Neural progenitor cell (in vitro differentiated cells): ENCODE measurements at regions not wholly inside any gene's neighbourhood (a gene's known extent, or its start where the extent isn't known, plus 50 kb on each side); places are given as distances from the start of the nearest gene placed in this dataset.
A peak's percentile ranks its signal among the peaks of the same experiment; 100 is the strongest.

Source experiments
- DNase-seq: peaks from one replicate; pipeline ENCODE4 v3.0.0-alpha.2; 2016; ENCODE audit warnings: low spot score
- H2AFZ ChIP-seq: fragments of 200-600 bp; sonication (generic); replicated peaks from 2 replicates; pipeline ENCODE4 v1.6.1; 2016; ENCODE audit warnings: antibody characterized with exemption
- H3F3A ChIP-seq: fragments of 200-600 bp; sonication (generic); 2 replicates; pipeline ENCODE4 v1.6.1; 2016; ENCODE audit warnings: antibody characterized with exemption, low read depth
- H3K27ac ChIP-seq: fragments of 200-600 bp; sonication (generic); 2 replicates; pipeline ENCODE4 v1.5.1; 2016; ENCODE audit warnings: mild to moderate bottlenecking
- H3K27me3 ChIP-seq: fragments of 200-600 bp; sonication (generic); 2 replicates; pipeline ENCODE4 v1.6.1; 2016; ENCODE audit warnings: mild to moderate bottlenecking, moderate library complexity
- H3K36me3 ChIP-seq: fragments of 200-600 bp; sonication (generic); 2 replicates; pipeline ENCODE4 v1.5.1; 2016
- H3K4me1 ChIP-seq: fragments of 200-600 bp; sonication (generic); 2 replicates; pipeline ENCODE4 v1.6.1; 2016; ENCODE audit warnings: mixed run types
- H3K4me2 ChIP-seq: fragments of 200-600 bp; sonication (generic); 2 replicates; pipeline ENCODE4 v1.6.1; 2016
- H3K4me3 ChIP-seq: fragments of 200-600 bp; sonication (generic); 2 replicates; pipeline ENCODE4 v1.5.1; 2016
- H3K79me2 ChIP-seq: fragments of 200-600 bp; sonication (generic); 2 replicates; pipeline ENCODE4 v1.6.1; 2016; ENCODE audit warnings: low read depth
- H3K9ac ChIP-seq: fragments of 200-600 bp; sonication (generic); 2 replicates; pipeline ENCODE4 v1.6.1; 2016
- H3K9me3 ChIP-seq: fragments of 200-600 bp; sonication (generic); 2 replicates; pipeline ENCODE4 v1.5.1; 2016; ENCODE audit warnings: low read depth
- H4K20me1 ChIP-seq: fragments of 200-600 bp; sonication (generic); 2 replicates; pipeline ENCODE4 v1.6.1; 2016; ENCODE audit warnings: low read depth
- H3K27ac Mint-ChIP-seq: 3 replicates; pipeline ENCODE4 v1.8.0; 2021; ENCODE audit warnings: mixed read lengths
- H3K27me3 Mint-ChIP-seq: 2 replicates; pipeline ENCODE4 v1.8.0; 2022; ENCODE audit warnings: low read depth, mild to moderate bottlenecking, inconsistent platforms, moderate library complexity, mixed read lengths; ENCODE audit not compliant: insufficient read depth
- H3K36me3 Mint-ChIP-seq: 3 replicates; pipeline ENCODE4 v1.8.0; 2021; ENCODE audit warnings: mixed read lengths
- H3K4me1 Mint-ChIP-seq: 3 replicates; pipeline ENCODE4 v1.8.0; 2021; ENCODE audit warnings: mixed read lengths
- H3K4me3 Mint-ChIP-seq: 3 replicates; pipeline ENCODE4 v1.8.0; 2021; ENCODE audit warnings: mild to moderate bottlenecking, moderate library complexity, mixed read lengths
- H3K9me3 Mint-ChIP-seq: 3 replicates; pipeline ENCODE4 v1.8.0; 2020; ENCODE audit warnings: mixed read lengths
- EZH2 ChIP-seq: fragments of 200-600 bp; sonication (generic); IDR thresholded peaks from 2 replicates; pipeline ENCODE4 v1.6.1; 2017; ENCODE audit warnings: antibody characterized with exemption, mild to moderate bottlenecking, moderate library complexity
- EZH2phosphoT487 ChIP-seq: fragments of 200-600 bp; sonication (generic); IDR thresholded peaks from 2 replicates; pipeline ENCODE4 v1.6.1; 2017; ENCODE audit warnings: antibody characterized with exemption
- TF ChIP-seq, protein P1 (sequence below): fragments of 200-600 bp; sonication (generic); IDR thresholded peaks from 2 replicates; pipeline ENCODE4 v1.5.1; 2017; ENCODE audit warnings: antibody characterized with exemption, mild to moderate bottlenecking

GRCh38 chr3:8442993-8443650 lies 58.5 kb upstream of the LMCD1 start:
- H3K9ac ChIP-seq, result no peak overlapping the region

DNA sequence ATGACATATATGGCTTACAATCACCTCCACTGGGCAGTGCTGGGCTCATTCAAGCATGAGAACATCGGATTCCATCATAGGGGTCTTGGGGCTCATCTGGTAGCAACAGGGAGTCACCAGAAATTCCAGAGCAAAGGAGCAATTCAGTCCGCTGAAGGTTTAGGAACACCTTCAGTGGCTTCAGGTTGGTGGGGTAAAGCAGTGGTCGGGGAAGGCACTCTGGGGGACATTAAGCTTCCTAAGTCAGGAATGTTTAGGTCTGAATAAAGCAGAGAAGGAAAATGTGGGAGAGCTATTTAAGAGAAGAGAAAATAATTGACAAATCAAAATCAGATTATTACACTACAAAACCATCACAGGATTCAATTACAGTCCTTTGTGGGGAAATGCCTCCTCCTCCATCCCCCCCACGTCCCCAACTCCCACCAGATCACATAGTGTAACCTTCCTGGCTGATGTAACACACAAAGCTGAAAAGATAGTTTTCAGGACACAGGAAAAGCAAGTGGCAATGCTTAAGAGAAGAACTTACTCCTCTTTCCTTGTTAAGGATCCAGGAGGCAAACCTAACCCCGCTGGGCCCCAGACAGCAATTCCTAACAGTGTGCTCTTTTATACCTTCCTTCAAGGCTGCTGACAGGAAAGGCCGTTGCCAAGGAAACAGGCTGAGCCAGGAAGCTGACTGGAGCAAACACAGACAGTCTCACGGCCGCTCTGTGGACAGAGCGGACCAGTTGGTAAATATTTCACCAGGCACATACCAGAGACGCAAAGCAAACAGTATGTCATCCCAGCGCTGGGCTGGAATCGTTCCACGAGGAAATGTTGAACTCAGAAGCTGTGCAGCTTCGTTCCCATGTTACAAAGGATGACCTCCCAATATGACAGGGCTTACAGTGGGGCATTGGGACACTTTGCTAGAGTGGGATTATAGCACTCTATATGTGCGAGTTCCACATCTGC lies 57.5 kb upstream of the LMCD1 start:
- H3K4me2 ChIP-seq, result peak overlapping the region; percentile 61
- Mint-ChIP-seq H3K36me3 (no peaks in the 10 kb centered on the region), H3K9me3 (peaks cover 3% of the 10 kb centered on the region), H3K27me3 (peaks cover 8% of the 10 kb centered on the region), H3K4me1 (peaks cover 13% of the 10 kb centered on the region), H3K27ac (no peak overlapping the region), H3K4me3 (no peak overlapping the region)
- no peak for TF ChIP-seq EZH2phosphoT487
- TF ChIP-seq, protein P1, sequence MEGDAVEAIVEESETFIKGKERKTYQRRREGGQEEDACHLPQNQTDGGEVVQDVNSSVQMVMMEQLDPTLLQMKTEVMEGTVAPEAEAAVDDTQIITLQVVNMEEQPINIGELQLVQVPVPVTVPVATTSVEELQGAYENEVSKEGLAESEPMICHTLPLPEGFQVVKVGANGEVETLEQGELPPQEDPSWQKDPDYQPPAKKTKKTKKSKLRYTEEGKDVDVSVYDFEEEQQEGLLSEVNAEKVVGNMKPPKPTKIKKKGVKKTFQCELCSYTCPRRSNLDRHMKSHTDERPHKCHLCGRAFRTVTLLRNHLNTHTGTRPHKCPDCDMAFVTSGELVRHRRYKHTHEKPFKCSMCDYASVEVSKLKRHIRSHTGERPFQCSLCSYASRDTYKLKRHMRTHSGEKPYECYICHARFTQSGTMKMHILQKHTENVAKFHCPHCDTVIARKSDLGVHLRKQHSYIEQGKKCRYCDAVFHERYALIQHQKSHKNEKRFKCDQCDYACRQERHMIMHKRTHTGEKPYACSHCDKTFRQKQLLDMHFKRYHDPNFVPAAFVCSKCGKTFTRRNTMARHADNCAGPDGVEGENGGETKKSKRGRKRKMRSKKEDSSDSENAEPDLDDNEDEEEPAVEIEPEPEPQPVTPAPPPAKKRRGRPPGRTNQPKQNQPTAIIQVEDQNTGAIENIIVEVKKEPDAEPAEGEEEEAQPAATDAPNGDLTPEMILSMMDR, result no peak
- TF ChIP-seq EZH2, result no peak
- no peak overlapping the region for H3K9ac ChIP-seq
- H2AFZ ChIP-seq, result no peak overlapping the region
- no peaks in the 10 kb centered on the region for H4K20me1 ChIP-seq
- no peaks in the 10 kb centered on the region for H3K79me2 ChIP-seq
- peak overlapping the region; percentile 25 for H3K4me3 ChIP-seq
- H3K4me1 ChIP-seq, result peaks cover 13% of the 10 kb centered on the region
- no peaks in the 10 kb centered on the region for H3K27me3 ChIP-seq
- DNase-seq, result peak; percentile 84
- no peak overlapping the region for H3K27ac ChIP-seq
- peaks cover 4% of the 10 kb centered on the region for H3F3A ChIP-seq
- no peaks in the 10 kb centered on the region for H3K9me3 ChIP-seq
- H3K36me3 ChIP-seq, result no peaks in the 10 kb centered on the region

More at GRCh38 chr3:8442993-8443650, 58.5 kb upstream of the LMCD1 start:
- Mint-ChIP-seq H3K4me1 (peaks cover 16% of the 10 kb centered on the region), H3K27me3 (peaks cover 8% of the 10 kb centered on the region), H3K27ac (no peak overlapping the region), H3K4me3 (no peak overlapping the region), H3K36me3 (peaks cover 4% of the 10 kb centered on the region), H3K9me3 (peaks cover 8% of the 10 kb centered on the region)
- Histone ChIP-seq H3K4me1 (peaks cover 13% of the 10 kb centered on the region), H3K79me2 (no peaks in the 10 kb centered on the region), H3K4me3 (no peak overlapping the region), H3K9me3 (no peaks in the 10 kb centered on the region), H3K36me3 (no peaks in the 10 kb centered on the region), H4K20me1 (no peaks in the 10 kb centered on the region), H3K27ac (no peak overlapping the region), H3K4me2 (peak overlapping the region; percentile 61), H3K27me3 (no peaks in the 10 kb centered on the region), H2AFZ (no peak overlapping the region), H3F3A (peaks cover 4% of the 10 kb centered on the region)
- DNase-seq, result no peak
- TF ChIP-seq EZH2phosphoT487 (no peak), EZH2 (no peak)
- TF ChIP-seq, protein P1, result no peak

DNA sequence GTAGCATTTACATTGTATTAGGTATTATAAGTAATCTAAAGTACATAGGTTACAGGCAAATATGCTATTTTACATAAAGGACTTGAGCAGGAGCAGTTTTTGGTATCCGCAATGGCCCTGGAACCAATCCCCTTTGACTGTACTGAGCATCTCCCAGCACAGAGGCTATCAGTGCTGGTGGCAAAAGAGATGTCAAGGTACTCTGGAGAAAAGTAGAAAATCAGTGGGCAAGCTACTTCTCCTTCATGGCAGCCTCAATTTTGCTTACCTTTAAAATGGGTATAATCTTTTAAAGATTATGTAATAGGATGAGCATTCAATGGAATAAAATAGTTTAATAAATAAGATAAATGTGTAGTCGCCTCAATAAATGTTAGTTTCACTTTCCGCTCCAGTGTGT lies 56.7 kb upstream of the LMCD1 start:
- Histone ChIP-seq H3K79me2 (no peaks in the 10 kb centered on the region), H3K4me2 (no peak overlapping the region), H3F3A (peaks cover 4% of the 10 kb centered on the region), H3K9ac (no peak overlapping the region), H3K27ac (no peak overlapping the region), H3K4me1 (peaks cover 13% of the 10 kb centered on the region), H4K20me1 (no peaks in the 10 kb centered on the region), H2AFZ (no peak overlapping the region), H3K27me3 (no peaks in the 10 kb centered on the region), H3K9me3 (no peaks in the 10 kb centered on the region), H3K36me3 (no peaks in the 10 kb centered on the region), H3K4me3 (no peak overlapping the region)
- Mint-ChIP-seq H3K4me1 (peaks cover 13% of the 10 kb centered on the region), H3K27ac (no peak overlapping the region), H3K27me3 (peaks cover 8% of the 10 kb centered on the region), H3K4me3 (no peak overlapping the region), H3K9me3 (peaks cover 3% of the 10 kb centered on the region), H3K36me3 (no peaks in the 10 kb centered on the region)
- no peak for TF ChIP-seq EZH2phosphoT487
- TF ChIP-seq EZH2, result no peak
- TF ChIP-seq, protein P1, result no peak
- DNase-seq, result no peak
